ENCODE measurements at regions not wholly inside any gene's neighbourhood (a gene's known extent, or its start where the extent isn't known, plus 50 kb on each side); places are given as distances from the start of the nearest gene placed in this dataset.

GRCh38 chrX:69083361-69083760, 81.9 kb downstream of the PJA1 start:
- DNase-seq = no peak

- DNase-seq = no peak
Measured at GRCh38 chrX:69082753-69083150, 82.5 kb downstream of the PJA1 start.

- no peak for DNase-seq
Measured at GRCh38 chrX:69082055-69082752, 83.0 kb downstream of the PJA1 start.

- DNase-seq = no peak
Measured at GRCh38 chrX:69080855-69081465, 84.3 kb downstream of the PJA1 start.

GRCh38 chrX:69079268-69079667, 86.0 kb downstream of the PJA1 start:
- no peak for DNase-seq

GRCh38 chrX:69077895-69078455, 87.3 kb downstream of the PJA1 start:
- peak; percentile 19 for DNase-seq

GRCh38 chrX:69076088-69076487, 89.2 kb downstream of the PJA1 start:
- DNase-seq = peak; percentile 10

- DNase-seq = no peak
Measured at GRCh38 chrX:69074726-69075125, 90.5 kb downstream of the PJA1 start.

- no peak for DNase-seq
Measured at GRCh38 chrX:69073721-69074120, 91.5 kb downstream of the PJA1 start.

GRCh38 chrX:69073241-69073640, 92.0 kb downstream of the PJA1 start:
- DNase-seq = no peak

- no peak for DNase-seq
Measured at GRCh38 chrX:69072486-69073006, 92.7 kb downstream of the PJA1 start.

- no peak for DNase-seq
Measured at GRCh38 chrX:69070949-69071650, 94.2 kb downstream of the PJA1 start.

- DNase-seq = no peak
Measured at GRCh38 chrX:69069876-69070275, 95.4 kb downstream of the PJA1 start.

GRCh38 chrX:69069086-69069445, 96.2 kb downstream of the PJA1 start:
- no peak for DNase-seq

- no peak for DNase-seq
Measured at GRCh38 chrX:69068301-69069085, 96.8 kb downstream of the PJA1 start.

- no peak for DNase-seq
Measured at GRCh38 chrX:69067841-69068240, 97.4 kb downstream of the PJA1 start.

GRCh38 chrX:69066966-69067525, 98.2 kb downstream of the PJA1 start:
- DNase-seq = no peak

GRCh38 chrX:69066021-69066757, 99.1 kb downstream of the PJA1 start:
- no peak for DNase-seq

- DNase-seq = no peak
Measured at GRCh38 chrX:69065451-69065850, 99.8 kb downstream of the PJA1 start.

- no peak for DNase-seq
Measured at GRCh38 chrX:69063486-69063885, 101.8 kb downstream of the PJA1 start.

GRCh38 chrX:69062493-69062892, 102.8 kb downstream of the PJA1 start:
- no peak for DNase-seq

All from hematopoietic multipotent progenitor cell treated with erythropoietin and hydrocortisone succinate and interleukin-3 and kit ligand, for 6 days (in vitro differentiated cells).